ENCODE measurements at regions not wholly inside any gene's neighbourhood (a gene's known extent, or its start where the extent isn't known, plus 50 kb on each side); places are given as distances from the start of the nearest gene placed in this dataset.

GRCh38 chr3:176430244-176431037 lies 766.8 kb downstream of the TBL1XR1 start:
- peak in 2 of 3 experiments; percentile 49 to 52 for TF ChIP-seq CTCF (optimal IDR thresholded peaks at IDR 0.05 in 1 of 3, IDR thresholded peaks at IDR 0.05 in 1 of 3, conservative IDR thresholded peaks at IDR 0.05 in 1 of 3; ENCODE audit: extremely low read depth in 1 of 3, insufficient read depth in 2 of 3, low read length in 3 of 3)
- TF ChIP-seq EZH2 (IDR thresholded peaks at IDR 0.05; ENCODE audit: low read length), result no peak
